ENCODE measurements at regions not wholly inside any gene's neighbourhood (a gene's known extent, or its start where the extent isn't known, plus 50 kb on each side); places are given as distances from the start of the nearest gene placed in this dataset.
"Not testable (repeated sequence)": the region's sequence is repeated elsewhere in the genome, so short reads cannot be mapped to it uniquely, and the experiment has no call there.

DNA sequence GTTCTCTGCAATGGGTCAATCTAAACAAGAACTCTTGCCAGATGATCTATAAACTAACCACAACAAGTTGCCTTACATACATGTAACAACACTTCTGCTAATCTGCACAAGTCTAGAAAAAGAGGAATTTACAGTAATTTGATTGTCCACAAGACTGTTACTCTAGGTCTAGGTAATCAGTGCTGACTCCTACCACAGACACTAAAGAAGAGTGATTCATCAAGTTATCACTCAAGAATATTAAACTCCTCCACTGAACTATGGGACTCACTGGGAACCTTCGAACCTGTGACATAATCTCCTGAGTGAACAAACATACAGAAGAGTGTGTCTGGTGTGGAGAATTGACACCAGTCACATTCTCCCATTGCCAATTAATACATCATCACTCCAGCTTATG lies 138.3 kb downstream of the ANXA2 start:
- no peak for DNase-seq (ENCODE audit: low spot score)

DNA sequence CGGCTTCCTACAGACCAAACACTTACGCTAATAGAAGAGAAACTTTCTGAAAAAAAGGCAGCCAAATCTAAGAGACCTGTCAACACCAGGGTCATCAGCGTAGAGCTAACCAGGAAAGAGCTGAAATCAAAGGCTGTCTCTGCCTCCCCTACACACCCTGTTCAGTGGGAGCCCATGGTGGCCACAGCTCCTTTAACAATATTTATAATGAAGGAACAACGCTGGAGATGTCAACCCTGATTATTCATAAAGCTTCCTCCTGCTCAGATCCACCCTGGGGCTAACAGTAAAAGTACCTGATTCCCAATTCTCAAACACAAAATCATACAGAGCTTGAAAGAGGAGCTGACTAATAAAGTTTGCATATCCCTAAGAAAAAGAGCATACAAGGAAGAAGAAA lies 133.7 kb downstream of the ANXA2 start:
- no peak for DNase-seq (ENCODE audit: low spot score)

DNA sequence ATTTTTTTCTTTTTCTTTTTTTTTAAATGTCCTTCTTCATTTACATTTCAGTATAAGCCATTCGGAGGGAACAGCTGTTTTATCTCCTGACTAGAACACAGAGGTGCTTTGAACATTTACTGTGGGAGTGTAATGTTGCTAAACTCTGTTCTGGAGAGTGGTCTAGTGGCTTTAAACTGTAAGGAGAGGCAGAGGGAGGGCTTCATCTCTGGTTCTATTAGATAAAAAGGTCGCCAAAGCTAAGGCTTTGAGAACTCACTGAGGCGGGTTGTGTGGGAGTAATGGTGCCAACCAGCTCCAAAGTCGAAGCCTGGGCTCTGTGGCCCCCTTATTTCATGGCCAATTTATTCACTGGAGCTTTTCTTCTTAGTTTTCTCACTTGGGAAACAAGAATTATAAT lies 133.2 kb downstream of the ANXA2 start:
- DNase-seq (ENCODE audit: low spot score) = no peak

DNA sequence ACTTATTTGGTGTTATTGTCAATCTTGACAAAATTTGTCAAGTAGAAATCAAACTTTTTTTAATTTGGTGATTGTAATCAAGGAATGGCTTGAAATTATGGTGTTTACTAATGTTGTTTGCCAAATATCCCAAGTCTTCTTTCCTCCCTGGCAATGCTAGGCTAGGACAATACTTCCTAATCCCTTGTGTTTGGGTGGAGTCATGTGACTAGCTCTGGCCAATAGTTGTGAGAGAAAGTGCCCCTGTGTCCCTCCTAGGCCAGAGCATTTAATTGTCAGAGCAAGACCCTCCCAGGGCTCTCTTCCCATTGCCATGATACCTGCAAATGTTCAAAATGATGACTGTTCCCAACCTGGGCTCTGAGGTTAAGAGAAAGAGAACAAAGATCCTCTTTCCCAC lies 132.7 kb downstream of the ANXA2 start:
- no peak for DNase-seq (ENCODE audit: low spot score)

DNA sequence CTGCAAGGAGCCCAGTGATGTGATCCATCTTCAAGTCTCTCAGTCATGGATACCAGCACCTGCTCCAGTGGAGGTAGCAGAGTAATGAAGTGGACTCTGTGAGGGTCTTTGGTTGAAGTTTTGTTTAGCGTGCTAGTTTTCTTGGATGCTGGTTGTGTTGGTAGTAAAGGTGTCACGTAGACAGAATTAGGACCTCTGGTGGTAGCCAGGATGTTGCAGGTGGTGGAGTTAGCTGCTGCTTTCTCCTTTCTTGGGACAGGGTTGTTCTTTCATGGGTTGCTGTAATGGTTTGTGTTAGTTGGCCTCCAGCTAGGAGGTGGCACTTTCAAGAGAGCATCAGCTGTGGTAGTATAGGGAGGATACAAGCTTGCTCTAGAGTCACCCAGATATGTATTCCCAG lies 125.2 kb downstream of the ANXA2 start:
- no peak for DNase-seq (ENCODE audit: low spot score)

DNA sequence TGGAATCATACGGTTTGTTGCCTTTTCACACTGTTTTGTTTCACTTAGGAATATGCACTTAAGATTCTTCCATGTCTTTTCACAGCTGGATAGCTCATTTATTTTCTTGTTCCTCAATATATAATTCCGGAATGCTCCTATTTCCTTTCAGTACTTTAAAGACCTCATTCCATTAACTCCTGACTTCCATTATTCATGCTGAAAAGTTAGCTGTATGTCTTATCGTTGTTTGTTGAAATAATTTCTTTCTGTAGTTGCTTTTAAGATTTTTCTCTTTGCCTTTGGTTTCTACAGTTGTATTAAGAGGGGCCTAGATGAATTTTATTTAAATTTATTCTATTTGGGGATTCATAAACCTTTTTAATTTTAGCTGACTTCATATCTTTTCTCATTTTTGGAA lies 122.2 kb downstream of the ANXA2 start:
- DNase-seq (ENCODE audit: low spot score) = no peak

DNA sequence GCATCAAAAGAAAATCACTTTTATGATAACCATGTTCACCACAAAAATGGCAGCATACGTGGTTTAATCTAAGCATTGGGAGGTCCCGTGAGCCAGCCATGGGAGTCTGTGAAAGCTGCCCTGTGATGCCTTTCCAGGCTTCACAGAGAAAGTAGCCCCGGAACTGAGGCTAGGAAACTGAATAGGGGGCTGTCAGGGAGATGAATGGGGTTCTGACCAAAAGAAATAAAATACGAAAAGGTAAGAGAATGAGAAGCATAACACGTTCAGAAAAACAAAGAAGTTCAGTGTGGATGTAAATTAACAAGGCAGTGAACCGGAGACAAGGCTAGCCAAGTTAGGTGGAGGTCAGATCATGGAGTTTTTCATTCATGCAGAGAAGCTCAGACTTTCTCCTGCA lies 118.9 kb downstream of the ANXA2 start:
- no peak for DNase-seq (ENCODE audit: low spot score)

DNA sequence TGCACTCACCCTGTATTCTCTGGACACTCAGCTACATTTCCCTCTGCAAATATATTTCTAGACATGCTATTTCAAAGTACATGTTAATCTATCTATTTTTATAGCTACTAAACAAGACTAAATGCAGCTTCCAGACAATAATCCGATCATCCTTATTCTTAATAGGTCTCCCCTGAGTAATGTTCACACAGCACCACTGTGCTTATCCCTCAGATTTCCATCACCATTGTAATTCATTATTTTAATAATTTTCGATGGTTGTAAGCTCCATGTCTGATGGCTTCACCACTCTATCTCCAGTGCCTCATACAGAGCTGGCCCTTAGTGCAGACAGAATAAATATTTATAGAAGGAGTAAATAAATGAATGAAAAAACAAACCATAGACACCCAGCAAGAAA lies 117.5 kb downstream of the ANXA2 start:
- DNase-seq (ENCODE audit: low spot score) = no peak

DNA sequence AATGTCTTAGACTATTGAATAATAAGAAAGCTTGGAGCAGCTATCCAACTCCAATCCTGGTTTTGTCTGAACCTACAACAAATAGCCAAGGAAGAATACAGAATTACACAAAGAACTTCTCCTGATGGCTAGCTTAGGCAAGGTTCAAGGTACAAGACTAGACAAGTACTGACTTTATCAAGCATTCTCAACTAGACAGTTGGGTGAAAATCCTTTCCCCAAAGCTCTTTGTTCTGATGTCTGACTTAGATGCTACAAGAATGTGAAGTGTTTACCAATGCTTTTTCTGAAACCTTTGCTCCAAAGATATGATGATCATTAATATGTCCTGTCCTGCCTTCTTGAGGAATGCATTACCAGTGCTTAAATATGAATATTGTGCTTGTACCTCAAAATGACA lies 113.8 kb downstream of the ANXA2 start:
- DNase-seq (ENCODE audit: low spot score) = no peak

DNA sequence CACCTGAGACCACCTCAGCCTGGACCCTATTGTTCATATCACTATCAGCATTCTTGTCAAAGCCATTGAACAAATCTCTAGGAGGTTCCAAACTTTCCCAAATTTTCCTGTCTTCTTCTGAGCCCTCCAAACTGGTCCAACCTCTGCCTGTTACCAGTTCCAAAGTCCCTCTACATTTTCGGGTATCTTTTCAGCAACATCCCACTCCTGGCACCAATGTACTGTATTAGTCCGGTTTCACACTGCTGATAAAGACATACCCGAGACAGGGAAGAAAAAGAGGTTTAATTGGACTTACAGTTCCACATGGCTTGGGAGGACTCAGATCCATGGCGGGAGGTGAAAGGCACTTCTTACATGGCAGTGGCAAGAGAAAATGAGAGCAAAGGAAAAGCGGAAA lies 101.9 kb downstream of the ANXA2 start:
- DNase-seq (ENCODE audit: low spot score) = not testable (repeated sequence)

DNA sequence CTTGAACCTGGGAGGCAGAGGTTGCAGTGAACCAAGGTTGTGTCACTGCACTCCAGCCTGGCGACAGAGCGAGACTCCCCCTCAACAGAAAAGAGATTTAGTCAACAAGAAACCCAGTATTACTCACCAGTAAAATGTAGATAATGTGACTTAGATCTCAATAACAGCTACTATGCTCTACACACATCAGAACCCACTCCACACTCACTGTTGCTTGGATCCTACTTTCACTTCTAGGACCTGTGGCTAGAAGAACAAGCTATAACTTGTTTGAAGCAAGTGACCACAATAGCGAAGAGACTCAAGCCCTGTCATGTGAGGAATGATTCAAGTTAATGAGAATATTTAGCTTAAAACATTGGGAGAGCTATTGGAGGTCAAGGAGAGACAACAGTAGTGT lies 100.7 kb downstream of the ANXA2 start:
- DNase-seq (ENCODE audit: low spot score) = no peak

Data from umbilical cord (tissue), 1 donor.